SK-N-SH (cell line): ENCODE measurements at regions not wholly inside any gene's neighbourhood (a gene's known extent, or its start where the extent isn't known, plus 50 kb on each side); places are given as distances from the start of the nearest gene placed in this dataset.

ENCODE experiments used
- CTCF ChIA-PET: fragments of 300-600, 350-600 bp; formaldehyde crosslinking; extraction: SDS; loops from one replicate; lab custom pipeline; 2021; lab: Yijun Ruan, JAX
- POLR2A ChIA-PET: fragments of 350-600 bp; sonication (Branson Sonifier 250); formaldehyde crosslinking; extraction: SDS; loops from one replicate; lab custom pipeline; 2020; ENCODE audit warnings: antibody characterized with exemption, inconsistent platforms; lab: Yijun Ruan, JAX
- DNase-seq: peaks from one replicate; pipeline ENCODE4 v3.0.0; 2012
- H2AFZ ChIP-seq: fragments of 200-600 bp; sonication (generic); 2 replicates; pipeline ENCODE4 v1.8.1; 2016; ENCODE audit warnings: antibody characterized with exemption, mild to moderate bottlenecking, low read depth
- H3F3A ChIP-seq: fragments of 200-600 bp; sonication (generic); replicated peaks from 2 replicates; pipeline ENCODE3; 2016; ENCODE audit warnings: antibody characterized with exemption, mild to moderate bottlenecking; ENCODE audit not compliant: insufficient read depth
- H3K27ac ChIP-seq, 2 experiments: fragments of 200-500 bp in 1 of 2; fragments of 200-600 bp in 1 of 2; sonication (Bioruptor generic) in 1 of 2; sonication (generic), shearing (Covaris generic) in 1 of 2; 2 replicates each; pipeline versions ENCODE4 v1.5.1 to v1.6.1; 2014 to 2016; ENCODE audit warnings: low read depth in 2 of 2, inconsistent platforms in 1 of 2, low read length in 1 of 2, mild to moderate bottlenecking in 1 of 2, mixed read lengths in 1 of 2
- H3K27me3 ChIP-seq: fragments of 200-600 bp; sonication (generic), shearing (Covaris generic); 2 replicates; pipeline ENCODE4 v1.6.1; 2016; ENCODE audit warnings: mixed run types; ENCODE audit not compliant: insufficient read depth
- H3K36me3 ChIP-seq, 2 experiments: fragments of 200-500 bp in 1 of 2; fragments of 200-600 bp in 1 of 2; sonication (Bioruptor generic) in 1 of 2; sonication (generic) in 1 of 2; replicated peaks in 1 of 2; 2 replicates each; pipeline versions ENCODE3 to v1.5.1; 2014 to 2016; ENCODE audit warnings: low read length in 1 of 2, mild to moderate bottlenecking in 1 of 2; ENCODE audit not compliant: insufficient read depth in 2 of 2, control insufficient read depth in 1 of 2
- H3K4me1 ChIP-seq, 2 experiments: fragments of 200-500 bp in 1 of 2; fragments of 200-600 bp in 1 of 2; sonication (Bioruptor generic) in 1 of 2; sonication (generic), shearing (Covaris generic) in 1 of 2; 2 replicates each; pipeline versions ENCODE4 v1.5.1 to v1.6.1; 2014 to 2016; ENCODE audit warnings: low read depth in 1 of 2, low read length in 1 of 2, mixed run types in 1 of 2; ENCODE audit not compliant: insufficient read depth in 2 of 2, control insufficient read depth in 1 of 2
- H3K4me2 ChIP-seq: fragments of 200-600 bp; sonication (generic), shearing (Covaris generic); 2 replicates; pipeline ENCODE4 v1.6.1; 2017; ENCODE audit warnings: mixed run types
- H3K4me3 ChIP-seq, 2 experiments: fragments of 200-500 bp in 1 of 2; fragments of 200-600 bp in 1 of 2; sonication (Bioruptor generic) in 1 of 2; sonication (generic), shearing (Covaris generic) in 1 of 2; 2 replicates each; pipeline versions ENCODE4 v1.5.1 to v1.8.1; 2014 to 2016; ENCODE audit warnings: low read depth in 2 of 2, inconsistent platforms in 1 of 2, low read length in 1 of 2, mild to moderate bottlenecking in 1 of 2, mixed read lengths in 1 of 2, moderate library complexity in 1 of 2
- H3K79me2 ChIP-seq: fragments of 200-600 bp; sonication (generic); 2 replicates; pipeline ENCODE4 v1.8.1; 2017; ENCODE audit warnings: mild to moderate bottlenecking; ENCODE audit not compliant: insufficient read depth
- H3K9ac ChIP-seq: fragments of 200-600 bp; sonication (generic); 2 replicates; pipeline ENCODE4 v1.6.1; 2017; ENCODE audit warnings: mixed run types
- H3K9me2 ChIP-seq: fragments of 200-600 bp; sonication (generic); 2 replicates; pipeline ENCODE4 v1.6.1; 2017; ENCODE audit warnings: mixed run types
- H3K9me3 ChIP-seq: fragments of 200-600 bp; sonication (generic); 2 replicates; pipeline ENCODE4 v1.6.1; 2017; ENCODE audit warnings: mixed run types, mild to moderate bottlenecking, moderate library complexity
- H4K20me1 ChIP-seq: fragments of 200-600 bp; sonication (generic); 2 replicates; pipeline ENCODE4 v1.6.1; 2017; ENCODE audit warnings: mild to moderate bottlenecking, mixed run types; ENCODE audit not compliant: insufficient read depth
- EP300 ChIP-seq, 2 experiments: IDR thresholded peaks; 2 replicates each; pipeline versions ENCODE4 v1.4.0 to v1.6.1; 2012; ENCODE audit warnings: borderline replicate concordance in 1 of 2, low read depth in 1 of 2, low read length in 1 of 2
- EZH2phosphoT487 ChIP-seq: fragments of 200-600 bp; sonication (generic); IDR thresholded peaks from 2 replicates; pipeline ENCODE4 v1.6.1; 2017; ENCODE audit warnings: low read depth, mixed run types, mild to moderate bottlenecking, antibody characterized with exemption, moderate library complexity, borderline replicate concordance
- FOXJ3 ChIP-seq: sonication (generic); formaldehyde crosslinking; IDR thresholded peaks from 2 replicates; pipeline ENCODE4 v1.5.1; 2020; ENCODE audit warnings: mild to moderate bottlenecking, missing genetic modification reagents
- GATA2 ChIP-seq: sonication (generic); formaldehyde crosslinking; IDR thresholded peaks from 2 replicates; pipeline ENCODE4 v1.5.0; 2020; ENCODE audit warnings: mild to moderate bottlenecking, missing genetic modification reagents
- MEF2A ChIP-seq: IDR thresholded peaks from 2 replicates; pipeline ENCODE4 v1.4.0; 2012; ENCODE audit warnings: low read depth, borderline replicate concordance
- MXI1 ChIP-seq: IDR thresholded peaks from 2 replicates; pipeline ENCODE4 v1.6.1; 2012; ENCODE audit warnings: mild to moderate bottlenecking, low read depth, low read length, improper control_type of control experiment
- TAF1 ChIP-seq: IDR thresholded peaks from 2 replicates; pipeline ENCODE4 v1.6.1; 2012; ENCODE audit warnings: low read depth, mild to moderate bottlenecking, low read length, moderate library complexity, borderline replicate concordance
- YY1 ChIP-seq: IDR thresholded peaks from 2 replicates; pipeline ENCODE4 v1.4.0; 2012; ENCODE audit warnings: low read depth, mild to moderate bottlenecking
- WGBS: methylation state at CpG from one replicate; pipeline ENCODE4 v1.1.6; 2017; ENCODE audit warnings: low lambda C conversion rate; 5-methylcytosine and 5-hydroxymethylcytosine counted together
- TF ChIP-seq, protein P1 (sequence below): IDR thresholded peaks from 2 replicates; pipeline ENCODE4 v1.6.1; 2012; ENCODE audit warnings: mild to moderate bottlenecking, low read depth, low read length, moderate library complexity
- TF ChIP-seq, protein P2 (sequence below): fragments of 150-350 bp; IDR thresholded peaks from 2 replicates; pipeline ENCODE4 v1.6.1; 2017; ENCODE audit warnings: antibody characterized with exemption, low read length, low read depth, borderline replicate concordance
- TF ChIP-seq, protein P3 (sequence below): IDR thresholded peaks from 2 replicates; pipeline ENCODE4; 2012
- TF ChIP-seq, protein P4 (sequence below): IDR thresholded peaks from 2 replicates; pipeline ENCODE4 v1.4.0; 2012; ENCODE audit warnings: low read depth, borderline replicate concordance
- TF ChIP-seq, protein P5 (sequence below): fragments of 200-600 bp; sonication (generic); IDR thresholded peaks from 2 replicates; pipeline ENCODE4 v1.6.1; 2017; ENCODE audit warnings: antibody characterized with exemption, mild to moderate bottlenecking, moderate library complexity
- TF ChIP-seq, protein P6 (sequence below): IDR thresholded peaks from 2 replicates; pipeline ENCODE4 v1.4.0; 2012; ENCODE audit warnings: low read depth

DNA sequence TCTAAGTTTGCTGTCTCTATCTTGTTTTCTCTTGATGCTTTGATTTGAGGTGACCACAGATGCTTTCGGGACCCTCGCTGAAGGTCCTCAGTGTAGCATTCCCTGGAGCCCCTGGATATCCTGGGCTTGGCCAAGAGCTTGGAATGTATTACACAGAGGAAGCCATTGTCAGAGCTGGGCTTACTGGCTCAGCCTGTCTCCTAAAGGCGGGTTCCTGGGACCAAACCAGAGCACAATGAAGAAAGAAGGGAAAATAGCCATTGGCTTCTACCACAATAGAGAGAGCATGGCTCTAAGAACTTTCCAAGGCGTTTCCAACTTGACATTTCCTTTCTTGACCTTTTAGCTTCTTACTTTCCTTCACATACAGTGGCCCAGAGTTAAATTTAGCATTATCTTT is 229.3 kb downstream of the HS3ST3A1 start:
- no peak overlapping the region for H3K27ac ChIP-seq
- H2AFZ ChIP-seq, result no peak overlapping the region
- TF ChIP-seq, protein P1, sequence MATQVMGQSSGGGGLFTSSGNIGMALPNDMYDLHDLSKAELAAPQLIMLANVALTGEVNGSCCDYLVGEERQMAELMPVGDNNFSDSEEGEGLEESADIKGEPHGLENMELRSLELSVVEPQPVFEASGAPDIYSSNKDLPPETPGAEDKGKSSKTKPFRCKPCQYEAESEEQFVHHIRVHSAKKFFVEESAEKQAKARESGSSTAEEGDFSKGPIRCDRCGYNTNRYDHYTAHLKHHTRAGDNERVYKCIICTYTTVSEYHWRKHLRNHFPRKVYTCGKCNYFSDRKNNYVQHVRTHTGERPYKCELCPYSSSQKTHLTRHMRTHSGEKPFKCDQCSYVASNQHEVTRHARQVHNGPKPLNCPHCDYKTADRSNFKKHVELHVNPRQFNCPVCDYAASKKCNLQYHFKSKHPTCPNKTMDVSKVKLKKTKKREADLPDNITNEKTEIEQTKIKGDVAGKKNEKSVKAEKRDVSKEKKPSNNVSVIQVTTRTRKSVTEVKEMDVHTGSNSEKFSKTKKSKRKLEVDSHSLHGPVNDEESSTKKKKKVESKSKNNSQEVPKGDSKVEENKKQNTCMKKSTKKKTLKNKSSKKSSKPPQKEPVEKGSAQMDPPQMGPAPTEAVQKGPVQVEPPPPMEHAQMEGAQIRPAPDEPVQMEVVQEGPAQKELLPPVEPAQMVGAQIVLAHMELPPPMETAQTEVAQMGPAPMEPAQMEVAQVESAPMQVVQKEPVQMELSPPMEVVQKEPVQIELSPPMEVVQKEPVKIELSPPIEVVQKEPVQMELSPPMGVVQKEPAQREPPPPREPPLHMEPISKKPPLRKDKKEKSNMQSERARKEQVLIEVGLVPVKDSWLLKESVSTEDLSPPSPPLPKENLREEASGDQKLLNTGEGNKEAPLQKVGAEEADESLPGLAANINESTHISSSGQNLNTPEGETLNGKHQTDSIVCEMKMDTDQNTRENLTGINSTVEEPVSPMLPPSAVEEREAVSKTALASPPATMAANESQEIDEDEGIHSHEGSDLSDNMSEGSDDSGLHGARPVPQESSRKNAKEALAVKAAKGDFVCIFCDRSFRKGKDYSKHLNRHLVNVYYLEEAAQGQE, result no peak
- TF ChIP-seq EZH2phosphoT487 (no peak), YY1 (no peak), TAF1 (no peak), MXI1 (no peak)
- TF ChIP-seq, protein P2, sequence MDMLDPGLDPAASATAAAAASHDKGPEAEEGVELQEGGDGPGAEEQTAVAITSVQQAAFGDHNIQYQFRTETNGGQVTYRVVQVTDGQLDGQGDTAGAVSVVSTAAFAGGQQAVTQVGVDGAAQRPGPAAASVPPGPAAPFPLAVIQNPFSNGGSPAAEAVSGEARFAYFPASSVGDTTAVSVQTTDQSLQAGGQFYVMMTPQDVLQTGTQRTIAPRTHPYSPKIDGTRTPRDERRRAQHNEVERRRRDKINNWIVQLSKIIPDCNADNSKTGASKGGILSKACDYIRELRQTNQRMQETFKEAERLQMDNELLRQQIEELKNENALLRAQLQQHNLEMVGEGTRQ, result no peak
- no peaks in the 10 kb centered on the region for H3K79me2 ChIP-seq
- POLR2A ChIA-PET, result no interaction called here
- WGBS, result 86% methylated on average over 4 of the region's 4 CpGs
- no peaks in the 10 kb centered on the region for H4K20me1 ChIP-seq
- H3K27me3 ChIP-seq, result no peaks in the 10 kb centered on the region
- CTCF ChIA-PET, result no interaction called here
- H3K4me3 ChIP-seq, result no peak overlapping the region
- H3F3A ChIP-seq, result no peaks in the 10 kb centered on the region
- no peak overlapping the region for H3K4me2 ChIP-seq
- no peak overlapping the region for H3K9ac ChIP-seq
- no peaks in the 10 kb centered on the region for H3K9me2 ChIP-seq
- no peaks in the 10 kb centered on the region; a peak in 1 of 4 replicates for H3K4me1 ChIP-seq
- DNase-seq, result no peak
- H3K9me3 ChIP-seq, result no peaks in the 10 kb centered on the region
- no peaks in the 10 kb centered on the region for H3K36me3 ChIP-seq

DNA sequence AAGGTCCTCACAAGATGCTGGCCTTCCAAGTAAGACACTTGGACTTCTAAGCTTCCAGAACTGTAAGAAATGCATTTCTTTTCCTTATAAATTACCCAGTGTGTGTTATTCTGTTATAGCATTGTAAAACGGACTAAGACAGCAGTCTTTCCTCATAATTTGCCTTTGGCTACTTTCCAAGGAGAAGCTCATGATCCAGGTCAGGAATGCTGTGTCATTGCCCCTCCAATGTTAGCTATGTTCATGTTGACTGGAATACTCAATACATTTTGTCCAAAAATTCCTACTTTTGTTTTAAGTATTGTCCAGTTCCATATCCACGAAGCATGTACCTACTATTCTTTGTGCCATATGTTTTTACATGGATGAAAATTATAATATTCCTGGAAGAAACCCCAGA is 234.6 kb downstream of the HS3ST3A1 start:
- CTCF ChIA-PET, result interaction anchor here (0.9 to 1.2 kb wide), 4 partner anchors 9 to 53 kb away, joined by 3 read pairs; no protein-coding TSS in a partner anchor
- POLR2A ChIA-PET, result no interaction called here
- Histone ChIP-seq H3K4me3 (no peak overlapping the region), H3K27me3 (no peaks in the 10 kb centered on the region), H3K9ac (no peak overlapping the region), H3K4me1 (peaks cover 3 to 19% of the 10 kb centered on the region in 2 experiments; a peak in 2 of 4 replicates), H3F3A (peaks cover 22% of the 10 kb centered on the region), H3K9me2 (no peaks in the 10 kb centered on the region), H3K79me2 (no peaks in the 10 kb centered on the region), H3K4me2 (no peak overlapping the region), H4K20me1 (no peaks in the 10 kb centered on the region), H3K27ac (no peak overlapping the region), H3K9me3 (no peaks in the 10 kb centered on the region), H2AFZ (no peak overlapping the region), H3K36me3 (no peaks in the 10 kb centered on the region)
- DNase-seq, result no peak
- TF ChIP-seq, protein P3, sequence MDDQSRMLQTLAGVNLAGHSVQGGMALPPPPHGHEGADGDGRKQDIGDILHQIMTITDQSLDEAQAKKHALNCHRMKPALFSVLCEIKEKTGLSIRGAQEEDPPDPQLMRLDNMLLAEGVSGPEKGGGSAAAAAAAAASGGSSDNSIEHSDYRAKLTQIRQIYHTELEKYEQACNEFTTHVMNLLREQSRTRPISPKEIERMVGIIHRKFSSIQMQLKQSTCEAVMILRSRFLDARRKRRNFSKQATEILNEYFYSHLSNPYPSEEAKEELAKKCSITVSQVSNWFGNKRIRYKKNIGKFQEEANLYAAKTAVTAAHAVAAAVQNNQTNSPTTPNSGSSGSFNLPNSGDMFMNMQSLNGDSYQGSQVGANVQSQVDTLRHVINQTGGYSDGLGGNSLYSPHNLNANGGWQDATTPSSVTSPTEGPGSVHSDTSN, result no peak
- TF ChIP-seq GATA2 (CRISPR knock-in tag) (no peak), EZH2phosphoT487 (no peak), MEF2A (no peak), EP300 (IDR thresholded peaks at IDR 0.05; ENCODE audit: borderline replicate concordance in 1 of 2, low read depth in 1 of 2, low read length in 1 of 2) (no peak), FOXJ3 (CRISPR knock-in tag) (no peak)
- TF ChIP-seq, protein P2, result no peak
- TF ChIP-seq, protein P4, sequence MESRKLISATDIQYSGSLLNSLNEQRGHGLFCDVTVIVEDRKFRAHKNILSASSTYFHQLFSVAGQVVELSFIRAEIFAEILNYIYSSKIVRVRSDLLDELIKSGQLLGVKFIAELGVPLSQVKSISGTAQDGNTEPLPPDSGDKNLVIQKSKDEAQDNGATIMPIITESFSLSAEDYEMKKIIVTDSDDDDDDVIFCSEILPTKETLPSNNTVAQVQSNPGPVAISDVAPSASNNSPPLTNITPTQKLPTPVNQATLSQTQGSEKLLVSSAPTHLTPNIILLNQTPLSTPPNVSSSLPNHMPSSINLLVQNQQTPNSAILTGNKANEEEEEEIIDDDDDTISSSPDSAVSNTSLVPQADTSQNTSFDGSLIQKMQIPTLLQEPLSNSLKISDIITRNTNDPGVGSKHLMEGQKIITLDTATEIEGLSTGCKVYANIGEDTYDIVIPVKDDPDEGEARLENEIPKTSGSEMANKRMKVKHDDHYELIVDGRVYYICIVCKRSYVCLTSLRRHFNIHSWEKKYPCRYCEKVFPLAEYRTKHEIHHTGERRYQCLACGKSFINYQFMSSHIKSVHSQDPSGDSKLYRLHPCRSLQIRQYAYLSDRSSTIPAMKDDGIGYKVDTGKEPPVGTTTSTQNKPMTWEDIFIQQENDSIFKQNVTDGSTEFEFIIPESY, result no peak
- TF ChIP-seq, protein P5, sequence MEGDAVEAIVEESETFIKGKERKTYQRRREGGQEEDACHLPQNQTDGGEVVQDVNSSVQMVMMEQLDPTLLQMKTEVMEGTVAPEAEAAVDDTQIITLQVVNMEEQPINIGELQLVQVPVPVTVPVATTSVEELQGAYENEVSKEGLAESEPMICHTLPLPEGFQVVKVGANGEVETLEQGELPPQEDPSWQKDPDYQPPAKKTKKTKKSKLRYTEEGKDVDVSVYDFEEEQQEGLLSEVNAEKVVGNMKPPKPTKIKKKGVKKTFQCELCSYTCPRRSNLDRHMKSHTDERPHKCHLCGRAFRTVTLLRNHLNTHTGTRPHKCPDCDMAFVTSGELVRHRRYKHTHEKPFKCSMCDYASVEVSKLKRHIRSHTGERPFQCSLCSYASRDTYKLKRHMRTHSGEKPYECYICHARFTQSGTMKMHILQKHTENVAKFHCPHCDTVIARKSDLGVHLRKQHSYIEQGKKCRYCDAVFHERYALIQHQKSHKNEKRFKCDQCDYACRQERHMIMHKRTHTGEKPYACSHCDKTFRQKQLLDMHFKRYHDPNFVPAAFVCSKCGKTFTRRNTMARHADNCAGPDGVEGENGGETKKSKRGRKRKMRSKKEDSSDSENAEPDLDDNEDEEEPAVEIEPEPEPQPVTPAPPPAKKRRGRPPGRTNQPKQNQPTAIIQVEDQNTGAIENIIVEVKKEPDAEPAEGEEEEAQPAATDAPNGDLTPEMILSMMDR, result no peak
- TF ChIP-seq, protein P6, sequence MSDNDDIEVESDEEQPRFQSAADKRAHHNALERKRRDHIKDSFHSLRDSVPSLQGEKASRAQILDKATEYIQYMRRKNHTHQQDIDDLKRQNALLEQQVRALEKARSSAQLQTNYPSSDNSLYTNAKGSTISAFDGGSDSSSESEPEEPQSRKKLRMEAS, result no peak
- WGBS, result 69% methylated on average over 2 of the region's 2 CpGs
